ENCODE measurements at regions not wholly inside any gene's neighbourhood (a gene's known extent, or its start where the extent isn't known, plus 50 kb on each side); places are given as distances from the start of the nearest gene placed in this dataset.

GRCh38 chr18:5611221-5611620 is 67.4 kb upstream of the EPB41L3 start:
- Mint-ChIP-seq H3K9me3 (no peaks in the 10 kb centered on the region), H3K27me3 (ENCODE audit: insufficient read depth) (no peaks in the 10 kb centered on the region), H3K27ac (no peak overlapping the region), H3K4me1 (no peaks in the 10 kb centered on the region), H3K36me3 (ENCODE audit: low read depth) (peaks cover 2% of the 10 kb centered on the region), H3K4me3 (no peak overlapping the region)
- H3K36me3 ChIP-seq (ENCODE audit: control insufficient read depth, insufficient read depth, low read length), result no peaks in the 10 kb centered on the region
- H3K27me3 ChIP-seq (ENCODE audit: control insufficient read depth, insufficient read depth, low read length, poor library complexity, severe bottlenecking), result no peaks in the 10 kb centered on the region
- no peak overlapping the region for H3K4me3 ChIP-seq (ENCODE audit: low read length)
- H3K4me1 ChIP-seq (ENCODE audit: control insufficient read depth, insufficient read depth, low read length), result no peaks in the 10 kb centered on the region
- WGBS, 2 experiments (ENCODE audit: insufficient coverage in 1 of 2, insufficient read length in 1 of 2), result 89 to 93% methylated on average over 3 to 4 of the region's 4 CpGs
- no peak for DNase-seq
- TF ChIP-seq CTCF (conservative IDR thresholded peaks at IDR 0.05), result no peak
- no peak overlapping the region for H3K9ac ChIP-seq (ENCODE audit: extremely low read depth, low read length, poor library complexity, severe bottlenecking)
- no peaks in the 10 kb centered on the region for H3K9me3 ChIP-seq (ENCODE audit: control insufficient read depth, low read length)
- H3K27ac ChIP-seq (ENCODE audit: low read depth, low read length), result no peak overlapping the region

DNA sequence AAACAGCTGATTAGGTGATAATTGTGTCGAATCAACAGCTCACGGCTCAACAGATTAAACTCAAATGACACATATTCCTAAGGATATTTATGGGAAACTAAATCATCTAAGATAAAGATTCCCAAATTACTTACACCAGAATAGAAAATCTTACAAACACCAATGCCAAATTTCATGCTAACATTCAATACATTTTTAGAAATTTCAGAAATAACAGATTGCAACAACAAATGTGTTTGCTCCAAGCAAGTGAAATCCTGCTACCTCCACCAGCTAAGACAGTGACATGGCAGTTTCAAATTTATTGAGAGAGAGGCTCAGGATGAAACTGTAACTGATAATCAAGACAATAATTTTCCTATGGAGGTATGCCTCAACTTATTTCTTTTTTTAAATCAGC is 65.0 kb upstream of the EPB41L3 start:
- WGBS, 2 experiments (ENCODE audit: insufficient coverage in 1 of 2, insufficient read length in 1 of 2), result 93 to 100% methylated on average over 2 of the region's 2 CpGs
- no peak overlapping the region for H3K9ac ChIP-seq (ENCODE audit: extremely low read depth, low read length, poor library complexity, severe bottlenecking)
- H3K4me1 ChIP-seq (ENCODE audit: control insufficient read depth, insufficient read depth, low read length), result no peaks in the 10 kb centered on the region
- no peaks in the 10 kb centered on the region for H3K27me3 ChIP-seq (ENCODE audit: control insufficient read depth, insufficient read depth, low read length, poor library complexity, severe bottlenecking)
- no peak for DNase-seq
- Mint-ChIP-seq H3K27me3 (ENCODE audit: insufficient read depth) (no peaks in the 10 kb centered on the region), H3K36me3 (ENCODE audit: low read depth) (peaks cover 2% of the 10 kb centered on the region), H3K27ac (no peak overlapping the region), H3K4me3 (no peak overlapping the region), H3K9me3 (no peaks in the 10 kb centered on the region), H3K4me1 (peaks cover 6% of the 10 kb centered on the region)
- no peak for TF ChIP-seq CTCF (conservative IDR thresholded peaks at IDR 0.05)
- no peaks in the 10 kb centered on the region for H3K9me3 ChIP-seq (ENCODE audit: control insufficient read depth, low read length)
- no peak overlapping the region for H3K4me3 ChIP-seq (ENCODE audit: low read length)
- H3K36me3 ChIP-seq (ENCODE audit: control insufficient read depth, insufficient read depth, low read length), result no peaks in the 10 kb centered on the region
- no peak overlapping the region for H3K27ac ChIP-seq (ENCODE audit: low read depth, low read length)

- no peaks in the 10 kb centered on the region for H3K9me3 Mint-ChIP-seq
- TF ChIP-seq CTCF (conservative IDR thresholded peaks at IDR 0.05), result no peak
Measured at GRCh38 chr18:5606951-5607350, 63.2 kb upstream of the EPB41L3 start.

More at GRCh38 chr18:5606951-5607350, 63.2 kb upstream of the EPB41L3 start:
- Histone ChIP-seq H3K27me3 (ENCODE audit: control insufficient read depth, insufficient read depth, low read length, poor library complexity, severe bottlenecking) (no peaks in the 10 kb centered on the region), H3K27ac (ENCODE audit: low read depth, low read length) (no peak overlapping the region), H3K4me1 (ENCODE audit: control insufficient read depth, insufficient read depth, low read length) (no peaks in the 10 kb centered on the region), H3K9me3 (ENCODE audit: control insufficient read depth, low read length) (no peaks in the 10 kb centered on the region), H3K36me3 (ENCODE audit: control insufficient read depth, insufficient read depth, low read length) (no peaks in the 10 kb centered on the region), H3K4me3 (ENCODE audit: low read length) (no peak overlapping the region), H3K9ac (ENCODE audit: extremely low read depth, low read length, poor library complexity, severe bottlenecking) (no peak overlapping the region)
- WGBS, 2 experiments (ENCODE audit: insufficient coverage in 1 of 2, insufficient read length in 1 of 2), result 95 to 100% methylated on average over 2 to 5 of the region's 6 CpGs
- DNase-seq, result no peak
- Mint-ChIP-seq H3K4me1 (peaks cover 11% of the 10 kb centered on the region), H3K4me3 (no peak overlapping the region), H3K27ac (no peak overlapping the region), H3K36me3 (ENCODE audit: low read depth) (peaks cover 2% of the 10 kb centered on the region), H3K27me3 (ENCODE audit: insufficient read depth) (no peaks in the 10 kb centered on the region)
